ENCODE measurements at regions not wholly inside any gene's neighbourhood (a gene's known extent, or its start where the extent isn't known, plus 50 kb on each side); places are given as distances from the start of the nearest gene placed in this dataset.
"Not testable (repeated sequence)": the region's sequence is repeated elsewhere in the genome, so short reads cannot be mapped to it uniquely, and the experiment has no call there.

- no peak for DNase-seq (ENCODE audit: low spot score)
- TF ChIP-seq, protein P1, sequence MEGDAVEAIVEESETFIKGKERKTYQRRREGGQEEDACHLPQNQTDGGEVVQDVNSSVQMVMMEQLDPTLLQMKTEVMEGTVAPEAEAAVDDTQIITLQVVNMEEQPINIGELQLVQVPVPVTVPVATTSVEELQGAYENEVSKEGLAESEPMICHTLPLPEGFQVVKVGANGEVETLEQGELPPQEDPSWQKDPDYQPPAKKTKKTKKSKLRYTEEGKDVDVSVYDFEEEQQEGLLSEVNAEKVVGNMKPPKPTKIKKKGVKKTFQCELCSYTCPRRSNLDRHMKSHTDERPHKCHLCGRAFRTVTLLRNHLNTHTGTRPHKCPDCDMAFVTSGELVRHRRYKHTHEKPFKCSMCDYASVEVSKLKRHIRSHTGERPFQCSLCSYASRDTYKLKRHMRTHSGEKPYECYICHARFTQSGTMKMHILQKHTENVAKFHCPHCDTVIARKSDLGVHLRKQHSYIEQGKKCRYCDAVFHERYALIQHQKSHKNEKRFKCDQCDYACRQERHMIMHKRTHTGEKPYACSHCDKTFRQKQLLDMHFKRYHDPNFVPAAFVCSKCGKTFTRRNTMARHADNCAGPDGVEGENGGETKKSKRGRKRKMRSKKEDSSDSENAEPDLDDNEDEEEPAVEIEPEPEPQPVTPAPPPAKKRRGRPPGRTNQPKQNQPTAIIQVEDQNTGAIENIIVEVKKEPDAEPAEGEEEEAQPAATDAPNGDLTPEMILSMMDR (IDR thresholded peaks at IDR 0.05; ENCODE audit: extremely low read depth, insufficient read depth, missing control alignments) = no peak
- in situ Hi-C loops (cut with MboI; ENCODE audit: low pct_unique_long_range_greater_than_20kb, low sequenced_read_pairs, unreplicated experiment) = no loop called here
Observed at GRCh38 chr3:59499000-59499399, 449.2 kb upstream of the CFAP20DC start.

DNA sequence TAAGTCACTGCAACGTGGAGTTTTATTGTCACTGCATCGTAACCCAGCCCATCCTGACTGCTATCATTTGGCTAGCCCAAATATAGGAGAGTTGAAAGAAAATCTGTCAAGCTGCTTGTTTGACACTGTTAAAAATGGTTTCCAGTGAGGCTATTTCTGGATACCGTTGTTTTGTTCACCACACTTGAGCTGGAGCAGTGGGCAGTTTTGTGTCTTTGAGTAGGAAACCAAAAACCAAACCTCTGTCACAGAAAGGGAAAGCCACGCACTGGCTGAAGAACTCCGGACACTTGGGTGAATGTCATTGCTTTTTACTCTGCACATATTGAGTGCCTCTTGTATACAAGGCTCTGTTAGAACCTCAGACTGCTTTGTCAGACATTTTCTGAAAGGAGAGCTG is 446.4 kb upstream of the CFAP20DC start:
- TF ChIP-seq, protein P1 (IDR thresholded peaks at IDR 0.05; ENCODE audit: extremely low read depth, insufficient read depth, missing control alignments) = no peak
- in situ Hi-C loops (cut with MboI; ENCODE audit: low pct_unique_long_range_greater_than_20kb, low sequenced_read_pairs, unreplicated experiment) = no loop called here
- DNase-seq (ENCODE audit: low spot score) = no peak

- in situ Hi-C loops (cut with MboI; ENCODE audit: low pct_unique_long_range_greater_than_20kb, low sequenced_read_pairs, unreplicated experiment); DNase-seq (ENCODE audit: low spot score): not testable (repeated sequence)
Observed at GRCh38 chr3:59494969-59495368, 445.1 kb upstream of the CFAP20DC start.

GRCh38 chr3:59486520-59486919 is 436.7 kb upstream of the CFAP20DC start:
- in situ Hi-C loops (cut with MboI; ENCODE audit: low pct_unique_long_range_greater_than_20kb, low sequenced_read_pairs, unreplicated experiment) = no loop called here
- TF ChIP-seq, protein P1 (IDR thresholded peaks at IDR 0.05; ENCODE audit: extremely low read depth, insufficient read depth, missing control alignments) = no peak

GRCh38 chr3:59483191-59483590 is 433.4 kb upstream of the CFAP20DC start:
- no peak for DNase-seq (ENCODE audit: low spot score)
- TF ChIP-seq, protein P1 (IDR thresholded peaks at IDR 0.05; ENCODE audit: extremely low read depth, insufficient read depth, missing control alignments) = no peak
- in situ Hi-C loops (cut with MboI; ENCODE audit: low pct_unique_long_range_greater_than_20kb, low sequenced_read_pairs, unreplicated experiment) = no loop called here

More at GRCh38 chr3:59486520-59486919, 436.7 kb upstream of the CFAP20DC start:
- no peak for DNase-seq (ENCODE audit: low spot score)

- DNase-seq (ENCODE audit: low spot score) = no peak
- TF ChIP-seq, protein P1 (IDR thresholded peaks at IDR 0.05; ENCODE audit: extremely low read depth, insufficient read depth, missing control alignments) = no peak
- in situ Hi-C loops (cut with MboI; ENCODE audit: low pct_unique_long_range_greater_than_20kb, low sequenced_read_pairs, unreplicated experiment) = no loop called here
Observed at GRCh38 chr3:59482684-59483083, 432.9 kb upstream of the CFAP20DC start.

DNA sequence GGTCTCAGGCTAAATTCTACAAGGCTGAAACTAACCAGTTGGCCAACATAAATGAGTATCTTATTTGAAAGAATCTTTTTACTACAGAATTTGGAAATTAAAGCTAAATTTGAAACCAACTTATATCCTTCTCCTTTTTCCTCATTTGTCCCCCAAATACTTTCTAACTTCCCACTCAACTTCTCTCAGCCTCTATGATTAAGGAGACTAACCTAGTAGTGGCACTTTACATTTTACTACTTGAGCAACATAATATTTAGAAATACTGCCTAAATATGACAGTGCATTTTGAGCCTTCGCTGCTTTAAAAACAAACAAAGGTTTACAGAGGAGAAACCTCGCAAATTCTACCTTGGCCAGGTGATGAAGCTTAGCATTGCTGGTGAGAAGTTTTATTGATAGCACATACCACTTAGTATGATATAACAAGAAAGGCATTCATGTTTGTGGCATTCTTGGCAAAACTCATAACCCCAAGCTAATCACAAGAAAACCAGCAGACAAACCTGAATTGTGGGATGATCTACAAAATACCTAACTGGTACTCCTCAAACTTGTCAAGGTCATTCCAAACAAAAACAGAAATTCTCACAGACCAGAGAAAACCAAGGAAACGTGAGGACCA is 432.1 kb upstream of the CFAP20DC start:
- in situ Hi-C loops (cut with MboI; ENCODE audit: low pct_unique_long_range_greater_than_20kb, low sequenced_read_pairs, unreplicated experiment) = no loop called here
- TF ChIP-seq, protein P1 (IDR thresholded peaks at IDR 0.05; ENCODE audit: extremely low read depth, insufficient read depth, missing control alignments) = no peak
- no peak for DNase-seq (ENCODE audit: low spot score)

Data from GM13977 (cell line).